ENCODE measurements at regions not wholly inside any gene's neighbourhood (a gene's known extent, or its start where the extent isn't known, plus 50 kb on each side); places are given as distances from the start of the nearest gene placed in this dataset.

GRCh38 chr2:33765122-33765521, 166.0 kb upstream of the FAM98A start:
- TF ChIP-seq CTCF (IDR thresholded peaks at IDR 0.05 in 2 of 3, conservative IDR thresholded peaks at IDR 0.05 in 1 of 3; ENCODE audit: control insufficient read depth in 2 of 3, extremely low read depth in 1 of 3, insufficient read depth in 1 of 3, low read depth in 3 of 3, low read length in 3 of 3) (no peak; a peak in 1 of 6 replicates), MLLT1 (IDR thresholded peaks at IDR 0.05) (no peak), EP300 (IDR thresholded peaks at IDR 0.05; ENCODE audit: borderline replicate concordance in 1 of 2, control insufficient read depth in 1 of 2, low read depth in 2 of 2, low read length in 2 of 2) (no peak)

All from GM12878 (cell line).